GM21576 (cell line): ENCODE measurements at regions not wholly inside any gene's neighbourhood (a gene's known extent, or its start where the extent isn't known, plus 50 kb on each side); places are given as distances from the start of the nearest gene placed in this dataset.
"Not testable (repeated sequence)": the region's sequence is repeated elsewhere in the genome, so short reads cannot be mapped to it uniquely, and the experiment has no call there.

Source experiments
- ATAC-seq: cut with Tn5 transposase; IDR thresholded peaks from one replicate; pipeline ENCODE4 v1.9.1; 2021; ENCODE audit warnings: mild to moderate bottlenecking, moderate library complexity; ENCODE audit not compliant: unreplicated experiment

GRCh38 chr1:157460381-157460780, 91.9 kb downstream of the FCRL5 start:
- ATAC-seq = no peak

GRCh38 chr1:157457279-157457678, 95.0 kb downstream of the FCRL5 start:
- ATAC-seq = no peak

GRCh38 chr1:157455318-157455717, 97.0 kb downstream of the FCRL5 start:
- no peak for ATAC-seq

- ATAC-seq = no peak
These were observed 102.2 kb downstream of the FCRL5 start for GRCh38 chr1:157450106-157450505.

GRCh38 chr1:157448636-157449035, 103.7 kb downstream of the FCRL5 start:
- no peak for ATAC-seq

GRCh38 chr1:157446356-157446755, 106.0 kb downstream of the FCRL5 start:
- not testable (repeated sequence) for ATAC-seq

- ATAC-seq = not testable (repeated sequence)
These were observed 106.6 kb downstream of the FCRL5 start for GRCh38 chr1:157445616-157446140.

- ATAC-seq = no peak
These were observed 110.2 kb downstream of the FCRL5 start for GRCh38 chr1:157442065-157442464.

GRCh38 chr1:157439302-157439954, 112.9 kb downstream of the FCRL5 start:
- no peak for ATAC-seq

GRCh38 chr1:157438613-157439012, 113.7 kb downstream of the FCRL5 start:
- no peak for ATAC-seq

GRCh38 chr1:157438146-157438545, 114.2 kb downstream of the FCRL5 start:
- no peak for ATAC-seq

- ATAC-seq = no peak
These were observed 115.0 kb downstream of the FCRL5 start for GRCh38 chr1:157437296-157437695.

- ATAC-seq = no peak
These were observed 120.6 kb downstream of the FCRL5 start for GRCh38 chr1:157431751-157432150.

GRCh38 chr1:157429601-157430240, 122.6 kb downstream of the FCRL5 start:
- ATAC-seq = no peak

- ATAC-seq = not testable (repeated sequence)
These were observed 128.6 kb downstream of the FCRL5 start for GRCh38 chr1:157423764-157424163.

GRCh38 chr1:157419845-157420542, 132.3 kb downstream of the FCRL5 start:
- ATAC-seq = no peak

GRCh38 chr1:157418659-157419058, 133.7 kb downstream of the FCRL5 start:
- ATAC-seq = no peak

- no peak for ATAC-seq
These were observed 134.1 kb downstream of the FCRL5 start for GRCh38 chr1:157418231-157418630.

- ATAC-seq = no peak
These were observed 136.7 kb downstream of the FCRL5 start for GRCh38 chr1:157415661-157416060.

- ATAC-seq = no peak
These were observed 140.0 kb downstream of the FCRL5 start for GRCh38 chr1:157412308-157412707.

GRCh38 chr1:157411769-157412168, 140.5 kb downstream of the FCRL5 start:
- no peak for ATAC-seq

- ATAC-seq = no peak
These were observed 141.3 kb downstream of the FCRL5 start for GRCh38 chr1:157411064-157411463.
